Thyroid gland (tissue), 4 donors: ENCODE measurements at regions not wholly inside any gene's neighbourhood (a gene's known extent, or its start where the extent isn't known, plus 50 kb on each side); places are given as distances from the start of the nearest gene placed in this dataset.

Experiments used
- POLR2A ChIP-seq, 2 donors: fragments of 450-650 bp; IDR thresholded peaks; one replicate each; pipeline ENCODE4 v1.6.1; 2017; ENCODE audit warnings: antibody characterized with exemption in 2 of 2, mild to moderate bottlenecking in 2 of 2, moderate library complexity in 1 of 2
- TF ChIP-seq, protein P1 (sequence below), 6 experiments: fragments of 200-600 bp in 3 of 6; fragments of 450-650 bp in 3 of 6; sonication (generic) in 3 of 6; IDR thresholded peaks; one replicate each; pipeline ENCODE4 v1.5.1; 2016 to 2019; ENCODE audit warnings: antibody characterized with exemption in 6 of 6, mild to moderate bottlenecking in 2 of 6, inconsistent platforms in 1 of 6, moderate library complexity in 1 of 6

DNA sequence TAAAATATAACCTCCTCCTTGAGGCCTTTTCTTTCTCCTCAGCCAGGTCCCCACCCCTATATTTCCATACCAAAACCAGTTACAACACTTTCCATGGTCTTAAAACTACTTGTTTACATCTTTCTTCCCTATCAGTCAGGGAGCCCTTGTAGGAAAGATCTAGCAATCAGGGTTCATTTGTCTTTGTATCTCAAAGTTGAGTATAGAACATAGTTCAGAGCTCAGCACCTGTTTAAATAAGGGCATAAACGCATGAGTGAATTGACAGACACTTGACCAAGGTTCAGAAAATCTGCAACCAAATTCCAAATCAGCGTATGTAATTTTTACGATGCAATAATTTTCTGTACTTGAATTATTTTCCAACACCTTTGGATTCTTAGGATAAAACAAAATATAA is 352.2 kb upstream of the MAGEB16 start:
- no peak for TF ChIP-seq POLR2A (IDR thresholded peaks at IDR 0.05)
- TF ChIP-seq, protein P1, sequence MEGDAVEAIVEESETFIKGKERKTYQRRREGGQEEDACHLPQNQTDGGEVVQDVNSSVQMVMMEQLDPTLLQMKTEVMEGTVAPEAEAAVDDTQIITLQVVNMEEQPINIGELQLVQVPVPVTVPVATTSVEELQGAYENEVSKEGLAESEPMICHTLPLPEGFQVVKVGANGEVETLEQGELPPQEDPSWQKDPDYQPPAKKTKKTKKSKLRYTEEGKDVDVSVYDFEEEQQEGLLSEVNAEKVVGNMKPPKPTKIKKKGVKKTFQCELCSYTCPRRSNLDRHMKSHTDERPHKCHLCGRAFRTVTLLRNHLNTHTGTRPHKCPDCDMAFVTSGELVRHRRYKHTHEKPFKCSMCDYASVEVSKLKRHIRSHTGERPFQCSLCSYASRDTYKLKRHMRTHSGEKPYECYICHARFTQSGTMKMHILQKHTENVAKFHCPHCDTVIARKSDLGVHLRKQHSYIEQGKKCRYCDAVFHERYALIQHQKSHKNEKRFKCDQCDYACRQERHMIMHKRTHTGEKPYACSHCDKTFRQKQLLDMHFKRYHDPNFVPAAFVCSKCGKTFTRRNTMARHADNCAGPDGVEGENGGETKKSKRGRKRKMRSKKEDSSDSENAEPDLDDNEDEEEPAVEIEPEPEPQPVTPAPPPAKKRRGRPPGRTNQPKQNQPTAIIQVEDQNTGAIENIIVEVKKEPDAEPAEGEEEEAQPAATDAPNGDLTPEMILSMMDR (IDR thresholded peaks at IDR 0.05): no peak
